Right lung (tissue), 2 donors: ENCODE measurements at regions not wholly inside any gene's neighbourhood (a gene's known extent, or its start where the extent isn't known, plus 50 kb on each side); places are given as distances from the start of the nearest gene placed in this dataset.

ENCODE experiments used
- DNase-seq, 2 donors: peaks; one replicate each; pipeline ENCODE4 v3.0.0-alpha.2; 2013

DNA sequence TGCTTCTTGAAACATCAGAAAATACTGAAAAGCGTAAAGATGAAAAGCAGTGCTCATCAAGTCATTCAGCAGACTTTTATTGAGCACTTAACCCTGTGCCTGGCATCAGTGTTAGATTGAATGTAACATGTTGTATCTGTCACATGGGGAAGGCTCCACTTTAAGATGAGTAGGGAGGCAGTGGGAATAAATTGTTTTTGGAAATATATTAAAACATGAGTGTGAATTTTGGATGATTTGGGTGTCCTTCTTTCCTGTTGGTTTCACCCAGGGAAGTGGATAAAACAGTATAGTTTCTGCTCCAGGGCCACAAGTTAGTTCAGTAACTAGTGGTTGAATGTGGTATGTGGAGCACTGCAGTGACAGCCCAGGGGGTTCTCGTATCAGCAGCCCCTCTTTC is 301.4 kb upstream of the TPM1 start:
- no peak for DNase-seq

- DNase-seq: peak; percentile 81 to 85
These were observed 300.0 kb upstream of the TPM1 start for GRCh38 chr15:62742409-62743171.

DNA sequence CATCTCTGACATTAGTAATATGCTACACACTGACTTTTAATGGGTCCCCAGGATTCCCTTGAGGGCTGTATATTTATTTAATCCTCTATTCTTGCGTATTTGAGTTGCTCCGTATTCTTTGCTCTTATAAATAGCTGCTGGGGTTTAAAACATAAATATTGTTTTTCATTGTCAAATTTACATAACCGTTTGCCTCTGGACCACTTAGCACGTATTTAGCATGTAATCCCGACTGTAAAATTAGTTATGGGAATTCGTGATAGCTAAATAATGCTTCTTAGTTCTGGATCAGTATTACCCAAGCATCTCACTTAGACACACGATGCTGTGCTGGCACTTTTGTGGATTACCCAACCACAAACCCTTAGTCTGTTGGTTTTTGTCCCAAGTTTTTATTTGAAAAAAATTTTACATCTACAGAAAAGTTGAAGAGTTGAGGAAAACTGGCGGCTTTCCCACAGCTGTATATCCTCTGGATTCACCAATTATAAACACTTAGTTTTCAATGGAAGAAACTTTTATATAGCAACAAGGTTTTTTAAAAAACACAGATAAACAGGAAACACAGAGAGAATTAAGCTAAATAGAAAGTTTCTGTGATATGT is 296.8 kb upstream of the TPM1 start:
- DNase-seq: peak; percentile 89 to 94

DNA sequence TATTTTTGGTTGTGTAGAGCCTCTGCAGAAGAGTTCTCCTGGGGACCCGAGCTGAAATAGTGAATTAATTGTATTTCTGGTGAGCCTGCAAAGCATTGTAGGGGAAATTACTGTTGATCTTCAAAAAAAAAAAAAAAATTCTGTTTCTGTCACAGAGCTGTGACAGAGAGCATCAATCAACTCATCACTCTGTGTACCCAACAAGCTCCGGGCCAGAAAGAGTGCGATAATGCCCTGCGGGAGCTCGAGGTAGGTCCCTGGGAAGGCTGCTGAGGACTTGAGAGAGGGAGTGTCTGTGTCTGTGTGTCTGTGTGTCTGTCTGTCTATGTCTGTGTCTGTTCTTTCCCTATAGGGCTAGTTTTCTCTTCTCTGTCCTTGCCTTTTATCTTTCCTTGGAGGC is 294.4 kb upstream of the TPM1 start:
- DNase-seq: no peak

GRCh38 chr15:62749036-62749815 is 293.3 kb upstream of the TPM1 start:
- no peak for DNase-seq

DNA sequence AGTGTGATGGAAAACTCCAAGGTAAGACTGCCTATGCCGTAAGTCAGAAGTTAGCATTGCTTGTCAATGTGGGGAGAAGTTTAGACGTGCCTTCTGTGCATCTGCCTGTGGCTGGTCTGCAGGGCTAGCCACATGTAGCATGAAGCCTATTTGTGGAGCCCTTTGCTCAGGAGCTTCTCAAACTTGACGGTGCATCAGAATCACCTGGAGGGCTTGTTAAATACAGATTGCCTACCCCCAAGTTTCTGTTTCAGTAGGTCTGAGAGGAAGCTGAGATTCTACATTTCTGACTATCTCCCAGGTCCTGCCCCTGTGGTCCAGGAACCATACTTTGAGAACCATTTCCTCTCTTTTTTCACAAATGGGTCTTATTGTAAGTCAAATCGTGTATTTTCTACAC is 292.1 kb upstream of the TPM1 start:
- no peak for DNase-seq

DNA sequence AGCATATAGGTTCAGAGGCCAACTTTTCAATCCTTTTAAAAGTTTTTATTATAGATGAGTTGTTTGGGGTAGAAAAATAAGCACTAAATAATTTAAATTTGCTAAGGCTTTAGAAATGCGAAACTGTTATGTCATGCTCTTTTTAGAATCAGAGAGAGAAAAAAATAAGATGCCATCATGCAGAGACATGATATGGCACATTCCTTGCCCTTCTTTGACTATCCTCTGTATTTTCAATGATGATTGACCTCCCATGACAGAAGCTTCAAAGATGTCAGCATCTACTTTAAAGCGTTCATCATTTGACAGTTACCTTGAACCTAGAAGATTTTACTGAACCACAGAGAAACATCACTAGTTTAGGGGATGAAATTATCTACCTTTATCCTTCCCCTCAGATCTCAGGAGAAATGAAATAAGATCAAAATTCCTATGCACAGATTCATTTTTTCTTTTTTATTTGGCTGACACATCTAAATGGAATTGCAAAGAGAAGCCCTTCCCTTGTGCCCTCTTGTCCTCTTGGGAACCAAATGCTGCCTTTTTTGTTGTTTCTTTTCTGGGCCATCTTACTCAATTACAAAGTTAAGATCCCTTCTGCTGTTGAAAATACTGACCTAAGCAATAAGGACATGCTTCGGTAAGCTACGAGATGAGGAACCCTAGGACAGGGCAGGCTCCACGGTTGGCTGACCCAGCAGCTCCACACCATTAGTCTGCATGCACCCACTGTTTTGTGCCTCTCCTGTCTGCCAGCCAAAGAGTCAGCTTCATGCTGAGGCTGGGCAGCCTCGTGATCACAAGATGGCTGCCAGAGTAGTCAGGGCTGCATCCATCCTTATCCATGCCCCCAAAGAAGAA is 289.7 kb upstream of the TPM1 start:
- no peak for DNase-seq

DNA sequence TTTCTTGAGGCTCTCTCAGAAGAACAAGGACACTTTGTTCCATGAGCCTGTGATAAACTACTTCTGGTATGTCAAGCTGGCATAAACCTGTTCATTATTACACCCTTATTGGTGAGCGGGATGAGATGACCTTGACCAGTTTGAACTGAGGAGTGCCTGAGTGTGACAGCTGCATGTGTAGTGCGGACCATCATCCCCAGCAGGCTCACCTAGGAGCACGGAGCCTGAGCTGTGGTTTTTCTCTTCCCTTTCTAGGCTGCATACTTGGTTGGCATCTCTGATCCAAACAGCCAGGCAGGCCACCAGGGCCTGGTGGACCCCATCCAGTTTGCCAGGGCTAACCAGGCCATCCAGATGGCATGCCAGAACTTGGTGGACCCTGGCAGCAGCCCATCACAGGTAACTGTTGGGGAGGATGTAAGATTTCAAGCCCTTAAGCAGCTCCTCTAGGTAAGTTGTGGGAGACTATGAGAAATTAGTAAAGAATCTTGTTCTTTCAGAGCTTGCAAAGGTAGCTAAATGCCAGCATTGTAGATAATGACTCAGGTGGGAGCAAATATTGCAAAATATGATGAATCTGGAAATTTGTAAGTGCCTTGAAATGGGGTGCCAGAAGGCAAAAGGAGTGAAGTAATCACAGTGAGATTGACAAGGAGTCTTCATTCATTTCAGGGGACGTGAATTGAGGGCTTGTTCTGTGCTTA is 288.9 kb upstream of the TPM1 start:
- no peak for DNase-seq

- DNase-seq: no peak
These were observed 286.1 kb upstream of the TPM1 start for GRCh38 chr15:62756326-62756994.

GRCh38 chr15:62756995-62757360 is 285.6 kb upstream of the TPM1 start:
- DNase-seq: no peak

DNA sequence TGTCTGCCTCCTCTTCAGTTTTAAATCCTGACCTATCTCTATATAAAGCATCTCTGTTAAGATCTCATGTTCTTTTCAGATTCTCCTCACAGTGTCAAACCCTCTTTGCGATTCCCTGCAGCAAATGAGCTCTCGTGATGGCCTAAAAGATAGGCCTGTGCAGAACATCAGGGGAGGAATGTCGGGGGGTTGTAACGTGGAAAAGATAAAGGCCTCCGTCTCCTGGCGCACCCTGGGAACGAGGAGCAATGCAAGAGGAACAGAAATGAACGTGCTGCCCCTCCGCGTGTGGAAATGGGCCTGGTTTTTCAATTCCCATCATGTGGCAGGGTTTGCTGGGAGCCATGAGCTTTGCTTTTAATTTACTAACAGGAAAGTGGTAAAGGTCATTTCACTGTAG is 285.0 kb upstream of the TPM1 start:
- DNase-seq: no peak

- DNase-seq: peak; percentile 67 to 82
These were observed 284.2 kb upstream of the TPM1 start for GRCh38 chr15:62758126-62758951.

DNA sequence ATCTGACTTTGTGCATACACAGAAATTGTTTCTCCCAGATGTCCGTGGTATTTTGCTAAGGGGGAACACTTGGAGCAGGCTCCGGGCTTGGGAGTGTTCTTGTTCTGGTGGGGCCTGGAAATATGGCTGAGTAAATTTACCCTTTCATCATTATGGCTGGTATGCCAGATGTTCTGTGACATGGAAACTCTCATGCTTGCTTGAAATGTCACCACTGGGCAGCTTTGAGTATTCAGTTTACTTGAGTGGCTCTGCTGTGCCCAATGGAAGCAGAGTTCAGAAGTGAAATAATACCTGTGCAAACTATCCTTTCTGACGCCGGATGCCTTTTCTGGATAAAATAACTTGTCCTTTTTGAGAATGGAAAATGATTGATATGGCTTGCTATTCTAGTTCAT is 283.6 kb upstream of the TPM1 start:
- no peak for DNase-seq

- no peak for DNase-seq
These were observed 282.0 kb upstream of the TPM1 start for GRCh38 chr15:62760538-62760937.

- DNase-seq: no peak
These were observed 276.6 kb upstream of the TPM1 start for GRCh38 chr15:62765916-62766315.

- no peak for DNase-seq
These were observed 275.9 kb upstream of the TPM1 start for GRCh38 chr15:62766599-62766998.

DNA sequence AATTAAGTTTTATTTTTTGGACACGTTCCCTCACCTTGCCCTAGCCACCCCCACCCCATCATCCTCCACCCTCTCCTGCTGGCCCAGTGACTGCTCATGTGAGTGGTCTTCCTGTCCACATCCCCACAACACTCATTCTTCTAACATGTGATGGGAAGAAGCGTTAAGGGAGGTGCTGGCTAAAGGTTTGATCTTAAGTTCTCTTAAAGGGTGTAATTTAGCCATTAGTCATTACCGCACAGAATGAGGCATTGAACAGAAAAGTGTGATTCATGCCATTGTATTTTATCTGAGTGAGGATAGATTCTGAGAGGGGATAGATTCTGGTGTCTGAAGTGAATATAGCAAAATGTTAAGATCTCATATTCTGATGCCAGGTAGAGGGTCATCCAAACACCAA is 272.9 kb upstream of the TPM1 start:
- DNase-seq: no peak

DNA sequence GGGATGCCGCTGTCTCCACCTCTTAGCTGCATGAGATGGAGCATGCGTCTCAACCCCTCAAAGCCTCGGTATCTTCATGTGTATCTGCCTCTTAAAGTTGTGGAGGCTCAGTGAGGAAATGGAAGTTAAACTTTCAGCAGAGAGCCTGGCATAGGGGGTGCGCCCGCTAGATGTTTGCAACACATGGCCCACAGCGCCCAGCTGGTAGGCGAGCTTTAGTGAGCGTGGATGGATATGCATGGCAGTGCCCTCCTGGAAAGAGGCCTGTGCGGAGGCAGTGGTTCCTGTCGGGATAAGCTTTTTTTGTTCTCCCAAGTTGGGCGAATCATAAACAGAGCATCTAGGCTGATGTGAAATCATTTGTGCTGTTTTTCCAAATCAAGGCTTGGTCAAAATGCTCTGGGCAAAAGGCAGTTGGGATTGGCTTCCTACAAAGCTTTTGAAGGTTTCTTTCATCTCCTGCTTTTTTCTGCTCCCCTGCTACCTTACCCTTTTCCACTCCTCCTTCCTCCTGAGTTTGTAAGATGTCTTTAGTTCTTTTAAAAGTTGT is 272.4 kb upstream of the TPM1 start:
- no peak for DNase-seq

DNA sequence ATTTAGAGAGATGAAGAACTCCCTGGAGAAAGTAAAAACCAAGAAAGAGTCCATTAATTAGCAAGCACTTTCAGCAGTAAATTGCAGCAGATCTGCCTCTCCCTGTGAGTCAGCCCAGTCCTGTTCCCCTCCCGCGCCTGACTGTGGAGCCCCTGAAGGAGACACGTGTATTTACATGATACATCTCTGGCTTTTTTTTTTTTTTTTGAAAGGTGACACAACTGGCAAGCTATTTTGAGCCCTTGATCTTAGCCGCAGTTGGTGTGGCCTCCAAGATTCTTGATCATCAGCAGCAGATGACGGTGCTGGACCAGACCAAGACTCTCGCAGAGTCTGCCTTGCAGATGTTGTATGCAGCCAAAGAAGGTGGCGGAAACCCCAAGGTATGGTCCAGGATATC is 271.8 kb upstream of the TPM1 start:
- DNase-seq: no peak

DNA sequence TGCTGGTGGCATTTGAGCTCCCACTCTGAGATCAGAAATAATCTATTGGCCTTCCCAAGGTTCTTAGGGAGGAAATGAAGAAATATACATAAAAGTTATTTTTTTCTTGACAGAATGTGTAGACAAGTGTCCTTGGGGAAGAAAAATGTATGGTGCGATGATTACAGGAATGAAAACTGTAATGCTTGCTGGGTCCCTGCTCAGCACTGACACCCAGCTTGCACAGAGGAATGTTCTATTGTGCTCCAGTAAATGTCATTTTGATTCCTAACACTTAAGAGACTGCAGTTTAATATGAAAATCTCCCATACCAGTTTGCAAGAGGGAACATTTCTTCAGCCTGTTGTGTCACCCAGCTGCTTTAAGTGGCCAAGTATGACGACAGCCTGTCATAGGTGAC is 271.3 kb upstream of the TPM1 start:
- DNase-seq: no peak
